NCI-H748 treated with DMSO at 0.1 percent for 48 hours (cell line): ENCODE measurements at regions not wholly inside any gene's neighbourhood (a gene's known extent, or its start where the extent isn't known, plus 50 kb on each side); places are given as distances from the start of the nearest gene placed in this dataset.
"Not testable (repeated sequence)": the region's sequence is repeated elsewhere in the genome, so short reads cannot be mapped to it uniquely, and the experiment has no call there.

Experiments used
- DNase-seq: peaks from one replicate; lab custom pipeline; 2025; lab: John Stamatoyannopoulos, UW

DNA sequence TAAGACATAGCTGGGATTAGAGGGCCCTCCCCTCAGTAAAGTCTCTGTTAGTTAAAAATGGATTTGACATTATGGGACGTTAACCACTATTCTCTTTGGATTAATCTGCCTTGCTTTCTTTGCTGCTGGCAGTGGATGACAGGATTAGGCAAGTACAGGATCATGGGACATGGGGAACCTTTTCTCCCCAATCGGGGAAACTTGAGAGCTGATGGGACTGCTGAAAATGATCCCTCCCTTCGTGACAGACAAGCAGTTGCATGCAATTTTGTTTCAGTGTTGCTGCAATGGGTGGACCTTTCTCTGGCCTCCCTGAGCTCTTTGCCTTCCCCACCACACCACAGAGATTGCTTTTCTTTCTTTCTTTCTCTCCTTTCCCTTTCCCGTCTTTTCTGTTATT is 120.2 kb upstream of the BANK1 start:
- DNase-seq: no peak

DNA sequence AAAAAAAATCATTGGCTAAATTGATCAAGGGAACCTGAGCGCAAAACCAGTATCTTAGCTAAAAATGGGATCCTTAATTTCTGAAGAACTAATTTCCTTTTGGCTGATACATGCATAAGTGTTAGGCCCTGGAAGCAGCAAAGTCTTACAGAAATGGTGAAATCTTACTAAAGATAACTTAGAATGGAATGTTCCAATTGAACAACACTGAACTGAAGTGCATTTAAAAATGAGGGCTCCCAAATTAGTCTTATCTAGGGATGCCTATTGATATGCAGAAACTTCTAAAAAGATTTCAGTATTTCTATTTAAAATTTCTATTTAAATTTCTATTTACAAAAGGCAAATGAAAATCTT is 120.7 kb upstream of the BANK1 start:
- no peak for DNase-seq

DNA sequence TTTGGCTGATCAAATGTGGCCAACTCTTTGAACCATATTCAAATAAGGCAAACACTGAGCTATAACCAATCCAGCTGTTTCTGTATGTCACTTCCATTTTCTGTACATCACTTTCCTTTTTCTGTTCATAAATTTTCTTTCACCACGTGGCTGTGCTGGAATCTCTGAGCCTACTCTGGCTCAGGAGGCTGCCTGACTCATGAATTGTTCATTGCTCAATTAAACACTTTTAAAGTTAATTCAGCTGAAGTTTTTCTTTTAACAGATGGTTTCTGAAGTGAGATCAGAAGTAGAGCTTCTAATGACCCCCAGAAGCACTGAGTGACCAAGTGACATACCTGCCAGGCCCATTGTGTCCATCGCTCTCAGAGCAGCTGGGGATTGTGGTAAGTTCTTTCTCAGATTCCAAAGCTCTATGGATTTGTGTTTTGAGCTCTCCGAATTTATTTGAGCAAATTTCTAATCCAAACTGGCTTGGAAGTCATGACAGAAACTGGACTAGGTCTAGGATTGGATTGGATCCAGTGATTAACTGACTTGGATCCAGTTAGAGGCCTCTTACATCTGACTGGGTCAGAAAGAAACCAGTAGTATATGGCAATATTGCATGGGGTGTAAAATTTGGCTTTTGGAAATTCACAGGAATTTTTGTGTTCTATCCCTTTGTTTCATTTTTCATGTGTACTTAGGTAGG is 121.2 kb upstream of the BANK1 start:
- no peak for DNase-seq

DNA sequence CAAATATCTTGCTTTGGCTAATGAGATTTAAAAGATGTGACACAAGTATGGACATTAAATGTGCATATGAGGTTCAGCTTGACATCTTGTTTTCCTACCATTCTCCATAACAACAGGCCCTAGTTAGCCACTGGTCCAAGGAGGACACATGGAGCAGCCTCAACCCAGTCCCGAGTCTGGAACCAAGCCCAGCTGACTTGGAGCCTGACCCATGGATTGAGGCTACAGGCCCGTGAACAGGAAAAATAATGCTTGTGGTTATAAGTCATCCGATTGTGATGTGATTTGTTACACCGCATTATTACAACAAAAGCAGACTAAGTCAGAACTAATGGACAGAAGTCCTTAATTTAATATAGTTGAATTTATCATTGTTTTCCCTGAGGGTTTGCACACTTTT is 123.2 kb upstream of the BANK1 start:
- DNase-seq: no peak

DNA sequence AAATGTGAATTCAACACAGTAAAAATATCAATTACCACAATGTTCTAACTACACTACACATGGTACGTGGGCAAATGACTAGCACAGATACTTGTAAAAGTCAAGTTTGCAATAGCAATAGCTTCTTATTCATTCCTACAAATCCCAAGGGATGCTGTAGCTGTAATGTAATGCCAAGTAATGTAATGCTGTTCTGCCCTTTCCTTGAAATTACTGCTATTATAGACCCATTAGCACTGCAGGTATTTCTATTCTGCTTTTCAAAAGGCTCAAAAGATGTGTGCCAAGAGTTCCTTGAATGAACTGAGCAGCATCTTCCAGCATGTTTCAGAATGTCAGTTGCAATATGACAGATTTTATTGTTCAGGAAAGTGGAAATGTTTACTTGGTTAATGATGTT is 129.9 kb upstream of the BANK1 start:
- DNase-seq: no peak

DNA sequence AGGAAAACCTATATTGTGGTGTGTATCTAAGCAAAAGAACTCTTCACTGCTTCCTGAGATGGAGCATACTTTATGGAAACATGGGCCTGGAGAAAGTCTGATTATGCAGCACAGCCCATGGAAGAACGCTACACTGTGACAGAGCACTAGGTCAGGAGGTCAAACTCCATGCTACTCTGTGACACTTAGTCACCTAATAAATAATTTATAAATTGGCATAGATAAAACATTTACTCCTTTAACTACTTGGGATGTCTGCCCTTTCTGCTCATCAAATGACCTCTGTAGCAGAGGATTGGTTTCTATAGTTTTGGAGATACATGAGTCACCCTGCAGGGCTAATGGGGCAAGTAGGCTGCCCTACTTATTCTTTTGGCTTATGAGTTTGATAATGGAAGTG is 134.7 kb upstream of the BANK1 start:
- no peak for DNase-seq

DNA sequence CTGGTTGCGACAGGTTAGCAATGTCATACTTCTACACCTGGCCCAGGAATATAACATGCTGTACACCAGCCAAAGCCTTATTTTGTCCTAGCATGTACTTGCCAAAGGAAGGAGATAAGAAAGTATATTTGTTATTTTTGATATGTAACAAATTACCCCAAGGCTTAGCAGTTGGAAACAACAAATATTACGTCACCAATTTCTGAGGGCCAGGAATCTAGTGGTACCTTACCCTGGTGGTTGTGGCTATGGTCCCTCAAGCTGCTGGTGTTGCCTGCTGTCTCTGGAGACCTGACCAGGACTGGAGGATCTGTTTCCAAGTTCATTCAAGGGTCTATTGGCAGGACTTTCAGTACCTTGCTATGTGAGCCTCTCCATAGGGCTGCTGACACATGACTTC is 135.5 kb upstream of the BANK1 start:
- no peak for DNase-seq

DNA sequence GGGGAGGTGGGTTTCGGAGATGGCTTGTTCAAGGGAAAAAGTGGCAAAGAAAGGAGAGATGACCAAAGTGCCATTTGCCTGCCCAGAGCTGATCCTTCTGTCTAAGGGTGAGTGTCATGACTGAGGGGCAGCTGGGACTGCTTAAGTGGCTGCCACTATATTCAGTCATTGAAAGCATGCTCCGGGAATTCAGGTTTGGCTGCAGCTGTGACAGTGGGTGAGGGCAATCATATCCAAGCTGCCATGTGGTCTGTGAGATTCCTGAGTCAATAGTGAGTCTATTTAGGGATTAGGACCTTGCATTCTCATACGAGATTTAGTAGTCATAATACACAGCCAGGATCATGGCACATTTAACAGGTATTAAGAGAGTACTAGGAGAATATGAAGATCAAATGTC is 138.8 kb upstream of the BANK1 start:
- no peak for DNase-seq

DNA sequence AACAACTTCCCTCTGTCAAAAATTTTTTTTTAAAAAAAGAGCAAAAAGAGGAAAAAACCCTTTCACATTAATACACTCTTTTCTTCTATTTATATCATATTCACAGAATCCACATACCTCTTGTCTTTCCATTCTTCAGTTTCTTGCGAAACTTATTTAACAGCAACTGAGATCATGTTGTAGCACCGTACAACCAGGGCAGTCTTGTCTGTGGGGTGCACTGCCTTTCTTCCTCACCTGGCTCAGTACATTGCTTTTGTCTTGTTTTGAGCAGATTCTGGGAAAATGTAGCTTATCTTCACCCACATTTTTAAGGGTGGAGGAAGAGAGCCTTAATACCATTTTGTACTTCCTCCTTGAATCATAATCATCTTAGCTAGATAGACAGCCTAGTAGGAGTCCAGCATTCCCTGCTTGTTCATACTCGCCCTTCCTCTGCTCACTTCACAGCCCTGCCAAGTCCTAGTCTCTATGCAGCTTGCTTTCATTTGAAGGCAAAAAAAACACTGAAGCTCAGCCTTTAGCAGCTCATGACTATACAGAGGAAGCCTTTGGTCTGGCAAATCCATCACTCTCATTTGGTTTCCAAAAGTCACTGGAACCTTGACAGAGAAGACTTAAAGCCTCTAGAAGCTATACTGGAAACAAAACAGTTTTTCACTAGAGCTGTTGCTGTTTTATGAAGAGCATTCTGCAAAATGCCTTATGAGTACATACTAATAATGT is 140.6 kb upstream of the BANK1 start:
- DNase-seq: no peak

DNA sequence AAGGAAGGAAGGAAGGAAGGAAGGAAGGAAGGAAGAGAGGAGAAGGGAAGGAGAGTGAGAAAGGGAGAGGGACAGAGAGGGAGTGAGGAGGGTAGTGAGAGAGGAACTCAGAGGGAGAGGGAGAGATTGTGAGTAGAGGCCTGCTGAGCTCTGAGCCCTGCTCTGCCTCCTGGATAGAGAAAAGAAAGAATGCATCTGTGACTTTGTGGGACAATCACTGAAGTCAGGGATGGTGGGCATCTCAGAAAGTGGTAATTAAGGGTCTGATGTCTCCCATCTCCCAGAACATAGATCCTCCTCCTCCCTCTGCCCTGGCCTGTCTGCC is 142.9 kb upstream of the BANK1 start:
- DNase-seq: no peak

DNA sequence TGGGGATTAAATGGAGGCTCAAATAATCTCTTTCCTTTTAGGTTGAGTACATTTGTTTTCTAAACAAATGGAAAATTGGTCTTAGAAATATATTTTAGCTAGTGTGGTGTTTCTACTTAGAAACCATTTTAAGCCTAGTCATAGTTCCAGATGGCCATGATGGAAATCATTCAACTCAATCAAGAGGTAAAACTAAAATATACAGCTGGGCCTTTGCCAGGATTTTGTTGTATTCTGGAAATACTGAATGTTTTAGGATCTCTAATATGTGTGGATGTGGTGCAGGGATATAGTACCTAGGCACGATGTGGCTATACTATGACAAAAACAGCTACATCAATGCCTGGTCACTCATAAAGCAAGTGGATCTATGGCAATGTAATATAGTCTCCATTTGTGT is 146.0 kb upstream of the BANK1 start:
- DNase-seq: no peak

DNA sequence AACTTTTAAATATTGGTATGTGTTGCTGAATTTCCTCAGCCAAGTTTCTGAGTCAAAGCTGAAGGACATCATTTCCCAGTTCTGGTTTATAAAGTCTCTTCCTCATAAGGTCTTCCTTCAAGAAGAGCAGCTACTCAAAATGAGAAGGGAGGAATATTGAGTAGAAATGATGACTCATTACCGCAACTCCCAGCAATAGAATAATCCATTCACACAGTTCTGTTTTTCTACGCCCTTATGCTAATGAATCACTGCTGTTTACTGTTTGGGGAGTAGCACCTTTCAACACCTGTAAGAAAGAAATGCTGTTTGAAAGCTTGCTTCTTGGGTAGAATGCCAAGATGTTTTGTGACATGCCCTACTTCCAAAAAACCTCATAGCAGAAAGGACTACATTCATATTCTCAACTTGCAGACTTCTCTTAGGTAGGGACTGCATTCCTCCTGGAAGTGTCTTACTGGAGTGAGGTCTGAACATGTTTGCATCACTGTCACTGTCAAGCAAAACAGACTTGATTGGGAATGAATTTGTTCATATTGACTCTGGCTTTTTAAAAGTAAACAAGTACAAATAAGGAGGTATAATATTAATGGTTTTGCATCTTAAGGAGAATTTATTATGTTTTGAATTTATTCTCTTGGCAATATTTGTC is 147.2 kb upstream of the BANK1 start:
- no peak for DNase-seq

DNA sequence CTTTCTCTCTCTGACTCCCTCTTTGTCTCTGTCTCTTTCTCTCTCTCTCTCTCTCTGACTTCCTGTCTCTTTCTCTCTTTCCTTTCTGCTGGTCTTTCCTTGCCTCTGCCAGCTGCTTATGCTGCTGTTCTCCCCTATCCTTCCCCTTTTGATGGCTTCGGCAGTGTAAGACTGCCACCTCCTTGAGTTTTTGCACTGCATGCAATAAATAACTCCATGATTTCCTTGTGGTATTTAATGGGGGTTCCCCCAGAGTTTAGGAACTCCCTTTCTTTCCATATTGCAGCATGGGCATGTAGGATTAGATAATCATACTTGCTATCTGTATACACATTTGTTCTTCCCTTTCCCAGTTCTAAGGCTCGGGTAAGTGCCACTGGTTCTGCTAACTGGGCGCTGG is 157.8 kb upstream of the BANK1 start:
- not testable (repeated sequence) for DNase-seq

DNA sequence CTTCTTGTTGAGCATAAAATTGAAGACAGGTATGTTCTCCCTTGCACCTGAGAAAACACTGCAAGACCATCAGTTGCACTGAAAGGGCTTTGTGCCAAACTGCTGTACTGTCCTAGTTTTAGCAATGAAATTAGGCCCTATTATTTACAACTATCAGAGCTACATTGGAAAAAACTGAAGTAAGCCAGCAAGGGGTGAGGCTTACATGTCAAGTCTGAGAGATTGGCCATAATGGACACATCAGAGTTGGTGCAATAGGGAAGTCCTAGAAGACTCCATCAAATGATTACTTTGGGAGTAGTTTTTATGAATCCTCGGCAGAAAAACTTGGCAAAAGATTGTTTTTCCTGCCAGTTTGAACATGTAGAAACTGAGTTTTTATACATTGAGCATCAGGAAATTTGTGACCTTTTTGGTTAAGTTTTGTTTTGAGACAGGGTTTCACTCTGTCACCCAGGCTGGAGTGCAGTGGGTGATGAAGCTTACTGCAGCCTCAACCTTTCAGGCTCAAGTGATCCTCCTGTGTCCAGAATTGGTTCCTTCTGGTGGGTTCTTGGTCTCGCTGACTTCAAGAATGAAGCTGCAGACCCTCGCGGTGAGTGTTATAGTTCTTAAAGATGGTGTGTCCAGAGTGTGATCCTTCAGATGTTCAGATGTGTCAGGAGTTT is 160.1 kb upstream of the BANK1 start:
- DNase-seq: no peak

DNA sequence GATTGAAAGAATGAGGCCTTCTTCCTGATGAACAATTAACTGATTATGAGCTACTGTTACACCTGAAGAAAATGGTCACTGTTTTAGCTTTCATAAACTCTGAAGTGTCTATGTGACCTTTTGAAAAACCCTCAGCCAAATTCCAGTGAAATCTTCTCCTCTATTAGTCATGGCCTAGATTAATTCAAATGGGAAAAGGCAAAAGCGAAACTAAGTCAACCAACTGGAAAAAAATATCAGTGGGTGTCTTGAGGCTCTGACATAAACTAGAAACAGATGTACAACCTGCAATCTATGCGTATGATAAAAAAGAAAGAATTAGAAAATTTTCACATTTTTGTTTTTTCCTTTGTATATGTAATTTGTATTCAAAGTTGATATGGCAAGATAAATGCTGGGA is 169.4 kb upstream of the BANK1 start:
- no peak for DNase-seq

DNA sequence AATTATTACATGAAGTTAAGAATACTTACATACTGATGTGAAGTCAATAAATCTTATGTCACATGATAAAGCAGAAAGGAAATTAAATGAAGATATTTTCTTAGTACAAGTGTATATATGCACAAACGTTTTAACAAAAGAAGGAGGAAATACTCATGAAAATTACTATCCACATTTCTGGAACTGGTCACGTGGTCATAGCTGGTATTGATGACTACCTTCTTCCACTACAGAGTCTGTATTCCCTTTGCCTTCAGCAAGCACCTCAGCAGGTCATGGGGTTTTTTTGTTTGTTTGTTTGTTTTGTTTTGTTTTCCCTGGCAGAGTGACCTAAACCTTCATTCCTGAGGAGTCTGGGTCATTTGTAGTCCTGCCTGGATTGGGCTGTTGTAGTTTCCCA is 174.9 kb upstream of the BANK1 start:
- no peak for DNase-seq

DNA sequence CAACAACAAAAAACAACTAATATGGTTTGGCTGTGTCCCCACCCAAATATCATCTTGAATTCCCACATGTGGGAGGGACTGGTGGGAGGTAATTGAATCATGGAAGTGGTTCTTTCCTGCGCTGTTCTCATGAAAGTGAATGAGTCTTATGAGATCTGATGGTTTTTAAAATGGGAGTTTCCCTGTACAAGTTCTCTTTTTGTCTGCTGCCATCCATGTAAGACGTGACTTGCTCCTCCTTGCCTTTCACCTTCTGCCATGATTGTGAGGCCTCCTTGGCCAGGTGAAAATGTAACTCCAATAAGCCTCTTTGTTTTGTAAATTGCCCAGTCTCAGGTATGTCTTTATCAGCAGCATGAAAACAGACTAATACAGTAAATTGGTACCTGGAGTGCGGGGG is 183.5 kb upstream of the BANK1 start:
- DNase-seq: not testable (repeated sequence)

DNA sequence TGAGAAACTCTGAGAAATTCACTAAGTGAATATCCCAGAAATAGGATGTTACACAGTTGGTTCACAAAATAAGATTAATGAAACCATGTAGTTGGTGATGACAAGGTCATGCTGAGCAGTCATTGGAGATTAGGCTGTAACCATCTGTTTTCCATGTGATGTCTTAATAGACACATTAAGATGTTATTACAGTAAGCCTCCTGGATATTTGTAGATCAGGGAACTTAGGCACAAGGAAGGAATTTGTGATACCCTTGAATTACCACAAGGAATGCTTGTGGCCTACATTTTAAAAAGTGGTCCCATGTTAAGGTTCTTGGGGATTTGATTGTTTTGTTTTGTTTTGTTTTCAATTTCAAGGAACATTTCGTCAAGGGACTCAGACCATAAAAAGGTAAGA is 185.6 kb upstream of the BANK1 start:
- DNase-seq: no peak

DNA sequence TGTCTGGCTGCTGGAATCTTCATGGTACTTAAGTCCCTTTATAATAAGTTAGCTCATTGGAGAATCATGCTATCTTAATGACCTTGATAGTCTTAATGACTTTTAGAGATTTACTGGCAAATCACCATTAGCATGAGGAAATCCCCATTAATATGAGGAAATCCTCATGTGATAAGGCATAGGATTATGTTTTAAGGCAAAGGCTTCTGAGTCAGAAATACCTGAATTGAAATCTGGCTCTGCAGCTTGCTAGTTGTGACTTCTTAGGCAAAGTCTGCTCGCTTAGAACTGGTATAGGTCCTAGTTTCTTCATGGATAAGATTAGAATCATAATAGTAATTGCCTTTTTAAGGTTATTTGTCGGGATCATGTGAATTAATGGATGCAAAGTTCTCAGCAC is 190.2 kb upstream of the BANK1 start:
- no peak for DNase-seq

DNA sequence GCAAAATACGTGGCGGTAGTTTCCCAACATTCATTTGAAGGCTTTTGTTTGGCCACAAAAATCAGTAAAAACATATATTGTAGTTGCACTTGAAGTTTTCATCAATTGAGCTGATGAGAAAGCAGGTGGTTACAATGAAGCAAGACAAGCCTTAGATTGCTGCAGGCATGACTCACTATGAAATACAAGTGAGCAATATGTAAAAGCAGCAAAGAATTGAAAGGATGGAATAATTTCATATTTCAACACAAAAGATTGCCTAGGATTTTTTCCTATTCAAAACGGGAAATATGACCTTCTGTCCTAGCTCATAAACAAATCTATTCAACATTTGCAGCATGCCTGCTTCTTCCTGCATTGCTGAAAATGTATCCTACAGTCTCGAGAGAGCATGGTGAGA is 190.9 kb upstream of the BANK1 start:
- DNase-seq: no peak

DNA sequence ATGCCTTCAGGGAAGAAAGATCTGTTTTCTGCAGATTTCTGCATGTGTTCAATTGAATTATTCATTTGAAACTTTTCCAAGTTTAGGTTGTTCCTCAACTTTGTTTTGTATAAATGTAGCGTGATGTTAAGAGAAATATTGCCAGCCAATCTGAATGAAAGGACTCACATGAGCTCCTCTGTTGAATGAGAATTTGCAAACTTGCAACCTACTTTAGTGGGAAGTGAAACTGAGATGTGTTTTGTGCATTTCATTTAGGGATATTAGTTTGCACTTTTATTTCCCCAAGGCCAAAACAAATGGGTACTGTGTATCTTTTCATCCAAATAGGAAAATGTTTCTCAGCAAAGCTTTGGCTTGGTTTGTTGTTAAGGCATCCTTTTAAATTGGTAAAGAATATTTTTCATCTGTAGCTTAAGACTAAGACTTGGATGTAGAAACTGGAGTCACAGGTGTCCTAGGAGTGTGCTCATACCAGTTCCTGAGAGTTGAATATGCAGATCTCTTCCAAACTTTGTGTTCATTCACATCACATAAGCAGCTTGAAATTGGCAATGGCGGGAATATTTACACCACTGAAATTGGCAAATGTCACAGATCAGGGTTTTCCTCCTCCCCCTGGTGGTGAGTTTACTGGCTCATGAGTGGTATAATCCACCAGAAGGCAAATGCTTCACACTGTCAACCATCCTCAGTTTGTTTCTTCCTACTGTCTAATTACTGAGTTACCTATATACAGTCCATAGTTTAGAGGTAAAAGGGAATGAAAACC is 193.6 kb upstream of the BANK1 start:
- DNase-seq: no peak

DNA sequence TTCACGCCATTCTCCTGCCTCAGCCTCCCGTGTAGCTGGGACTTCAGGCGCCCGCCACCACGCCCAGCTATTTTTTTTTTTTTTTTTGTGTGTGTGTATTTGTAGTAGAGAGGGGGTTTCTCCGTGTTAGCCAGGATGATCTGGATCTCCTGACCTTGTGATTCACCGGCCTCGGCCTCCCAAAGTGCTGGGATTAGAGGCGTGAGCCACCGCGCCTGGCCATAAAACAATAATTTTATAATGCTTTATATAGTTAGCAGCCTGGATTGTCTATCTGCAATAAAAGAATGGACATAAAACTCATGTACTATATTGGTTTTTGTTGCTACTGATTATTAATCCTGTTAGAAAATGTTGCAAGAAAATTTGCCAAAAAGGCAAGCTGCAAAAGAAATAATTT is 195.9 kb upstream of the BANK1 start:
- no peak for DNase-seq
